AG08395 (cell line): ENCODE measurements at regions not wholly inside any gene's neighbourhood (a gene's known extent, or its start where the extent isn't known, plus 50 kb on each side); places are given as distances from the start of the nearest gene placed in this dataset.
A peak's percentile ranks its signal among the peaks of the same experiment; 100 is the strongest.

Source experiments
- DNase-seq: peaks from one replicate; pipeline ENCODE4 v3.0.0; 2012; ENCODE audit warnings: mixed read lengths, low spot score

- no peak for DNase-seq
These were observed 185.1 kb downstream of the CLIC5 start for GRCh38 chr6:45830441-45831139.

- DNase-seq: no peak
These were observed 185.8 kb downstream of the CLIC5 start for GRCh38 chr6:45829873-45830272.

- DNase-seq: no peak
These were observed 187.6 kb downstream of the CLIC5 start for GRCh38 chr6:45827952-45828530.

GRCh38 chr6:45822873-45823272 lies 192.8 kb downstream of the CLIC5 start:
- DNase-seq: no peak

DNA sequence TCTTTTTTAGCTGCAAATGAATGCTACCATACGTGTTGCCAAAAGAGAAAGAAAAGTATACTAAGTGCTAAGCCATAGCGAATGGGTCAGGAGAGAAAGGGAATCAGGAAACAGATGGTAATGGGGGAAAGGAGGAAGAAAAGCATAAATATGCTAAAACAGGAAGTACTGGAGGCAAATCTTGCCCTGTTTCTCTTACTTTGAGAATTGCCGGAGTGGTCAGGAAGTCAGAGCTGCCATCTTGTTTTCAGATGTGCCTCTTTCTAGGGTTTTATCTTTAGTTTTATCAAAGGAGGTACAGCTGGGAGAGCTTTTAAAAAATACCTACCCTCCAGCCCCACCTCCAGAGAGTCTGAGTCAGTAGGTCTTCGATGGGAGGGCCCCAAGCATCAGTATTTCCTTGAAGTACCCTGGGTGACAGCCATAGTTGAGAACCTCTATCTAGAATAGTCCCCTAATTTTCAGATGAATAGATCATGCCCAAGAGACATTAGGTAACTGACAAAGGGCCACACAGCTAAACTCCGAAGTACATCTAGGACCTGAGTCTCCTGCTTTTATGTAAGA lies 193.3 kb downstream of the CLIC5 start:
- no peak for DNase-seq

DNA sequence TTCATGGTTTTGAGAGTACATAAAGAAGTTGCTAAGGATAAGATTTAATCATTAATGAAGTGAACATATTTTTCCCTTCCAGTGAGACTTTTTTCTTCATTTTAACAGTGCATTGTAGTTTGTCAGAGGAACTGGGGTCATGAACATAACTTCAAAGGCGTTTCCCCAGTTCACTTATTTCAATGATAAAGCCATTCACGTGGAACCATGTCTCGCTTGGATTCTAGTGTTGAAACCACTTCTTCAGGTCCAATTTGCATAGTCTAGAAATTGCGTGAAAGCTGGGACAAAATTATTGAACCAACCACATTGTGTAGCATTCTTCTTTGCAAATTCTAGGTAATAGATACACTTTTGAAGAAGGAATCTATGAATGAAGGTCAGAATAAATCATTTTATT lies 197.0 kb downstream of the CLIC5 start:
- no peak for DNase-seq

DNA sequence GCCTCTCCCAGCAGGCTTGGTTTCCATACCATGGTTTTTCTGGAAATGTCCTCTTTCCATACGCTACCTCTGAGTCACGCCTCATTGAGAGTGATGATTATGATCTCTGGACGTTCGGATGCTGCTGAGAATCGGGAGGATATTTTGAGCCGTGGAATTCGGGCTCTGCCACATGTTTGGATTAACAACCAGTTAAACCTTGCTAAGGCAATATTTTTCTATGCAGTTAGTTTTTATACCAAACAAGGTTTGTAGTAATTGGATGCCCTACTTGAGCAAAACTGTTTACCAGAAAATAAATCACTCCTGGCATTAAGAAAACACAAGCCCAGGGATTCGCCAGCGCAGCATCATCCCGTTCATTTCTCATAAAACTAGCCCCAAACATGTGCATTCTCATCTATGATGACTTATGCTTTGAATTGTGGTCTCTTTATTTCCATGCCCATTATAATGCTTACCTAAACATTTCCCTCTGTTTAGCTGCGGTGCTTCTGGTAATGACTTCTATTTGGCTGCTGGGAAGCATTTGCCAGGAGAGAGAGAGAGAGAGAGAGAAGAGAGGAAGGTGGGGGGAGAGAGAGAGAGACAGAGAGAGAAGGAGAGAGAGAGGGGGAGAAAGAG lies 198.9 kb downstream of the CLIC5 start:
- no peak for DNase-seq

DNA sequence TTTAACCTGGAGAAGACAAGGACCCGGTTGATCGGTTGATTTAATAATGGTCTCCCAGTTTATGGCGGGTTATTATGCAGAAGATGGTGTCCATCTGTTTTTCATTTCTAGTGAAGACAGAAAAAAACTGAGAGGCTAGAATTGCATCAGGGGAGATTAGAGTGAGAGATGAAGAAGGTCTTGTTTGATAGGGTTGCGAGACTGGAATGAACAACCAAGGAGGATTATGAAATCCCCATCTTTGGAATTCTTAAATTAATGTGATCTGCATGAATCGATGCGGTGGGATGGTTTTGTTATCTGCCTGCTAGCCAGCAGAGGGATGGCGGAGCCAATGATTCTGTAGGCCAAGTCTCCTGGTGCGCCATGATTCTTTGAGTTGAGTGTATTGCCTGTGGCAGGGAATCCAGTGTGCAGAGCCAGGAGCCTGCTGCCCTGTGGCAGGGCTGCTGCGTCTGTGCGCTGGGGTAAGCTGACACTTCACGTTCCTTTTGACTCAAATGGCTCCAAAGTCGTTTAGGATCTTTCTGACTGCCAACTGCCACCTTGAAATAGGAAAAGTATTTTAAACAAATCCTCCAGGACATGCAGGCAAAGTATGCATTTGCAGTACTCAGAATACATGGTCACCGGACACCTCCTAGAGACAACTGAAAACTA lies 200.1 kb downstream of the CLIC5 start:
- no peak for DNase-seq

DNA sequence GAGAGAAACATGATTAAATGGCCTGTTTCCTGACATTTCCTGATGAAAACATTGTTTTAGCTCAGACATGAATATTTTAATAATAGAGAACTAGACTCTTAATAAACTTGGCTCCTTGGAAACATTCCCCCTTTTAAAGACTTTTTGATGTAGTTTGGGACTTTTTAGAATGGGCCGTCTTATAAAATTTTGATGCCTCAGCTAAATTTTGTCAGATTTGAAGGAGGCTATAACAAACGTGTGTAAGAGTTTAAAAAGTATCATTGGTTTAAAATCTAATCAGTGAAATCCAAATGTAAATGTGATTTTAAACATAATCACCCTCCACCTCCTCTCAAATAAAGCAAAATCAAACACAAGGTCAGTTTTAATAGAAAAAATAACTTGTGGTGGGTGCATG lies 200.9 kb downstream of the CLIC5 start:
- no peak for DNase-seq

GRCh38 chr6:45813943-45814342 lies 201.7 kb downstream of the CLIC5 start:
- DNase-seq: no peak

DNA sequence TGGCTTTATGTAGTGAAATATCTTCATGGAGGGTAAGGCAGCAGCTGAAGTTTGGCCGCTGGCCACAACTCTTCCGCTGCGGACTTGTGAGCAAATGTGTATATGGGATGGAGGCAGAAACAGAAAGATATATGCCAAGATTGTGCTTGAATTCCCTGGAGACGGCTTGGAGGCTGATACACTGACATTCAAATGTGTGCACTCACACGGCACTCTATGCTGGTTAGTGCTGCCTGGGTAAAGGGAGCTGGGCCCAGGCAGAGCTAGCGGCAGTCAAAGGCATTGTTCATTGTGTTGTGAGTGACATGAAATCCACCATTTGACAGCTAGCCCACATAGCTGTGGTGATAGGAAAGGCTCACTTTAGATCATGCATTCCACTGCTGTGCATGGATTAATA lies 202.7 kb downstream of the CLIC5 start:
- DNase-seq: no peak

DNA sequence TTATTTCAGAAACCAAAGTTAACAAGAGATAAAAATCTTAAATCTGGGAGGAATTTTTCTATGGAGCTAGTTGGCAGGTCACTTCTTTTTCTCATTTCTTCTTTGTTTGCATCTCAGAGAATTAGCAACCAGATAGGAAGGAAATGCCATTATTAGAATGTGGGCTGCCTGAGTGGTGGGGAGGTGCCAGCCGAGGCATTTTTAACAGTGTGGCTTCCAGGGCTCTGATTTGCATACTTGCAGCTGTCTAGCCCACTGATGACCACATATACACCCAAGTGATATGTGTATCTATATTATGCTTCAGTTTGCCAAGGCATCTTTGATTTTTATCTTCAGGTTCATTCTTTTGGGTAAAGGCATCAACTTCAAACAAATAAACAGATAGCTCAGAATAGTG lies 206.7 kb downstream of the CLIC5 start:
- DNase-seq: no peak

- no peak for DNase-seq
These were observed 207.5 kb downstream of the CLIC5 start for GRCh38 chr6:45808042-45808645.

GRCh38 chr6:45807311-45808041 lies 208.2 kb downstream of the CLIC5 start:
- DNase-seq: no peak

DNA sequence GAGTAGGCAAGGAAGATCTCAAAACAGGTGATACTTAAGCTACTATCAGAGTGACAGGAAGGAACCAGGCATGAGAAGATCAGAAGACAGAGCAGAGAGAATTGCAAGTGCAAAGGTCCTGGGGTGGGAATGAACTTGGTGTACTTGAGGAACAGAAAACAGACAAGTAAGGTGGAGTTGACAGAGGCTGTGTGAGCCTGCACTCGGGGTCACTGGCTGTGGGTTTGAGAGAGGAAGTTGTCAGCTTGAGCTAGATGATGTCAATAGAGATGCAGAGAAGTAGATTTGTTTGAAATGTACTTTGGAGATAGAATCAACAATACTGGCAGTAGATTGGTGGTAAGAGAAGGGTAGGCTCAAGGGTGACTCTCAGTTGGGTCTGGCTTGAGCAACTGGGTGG lies 209.5 kb downstream of the CLIC5 start:
- DNase-seq: no peak

- no peak for DNase-seq
These were observed 212.6 kb downstream of the CLIC5 start for GRCh38 chr6:45803071-45803470.

DNA sequence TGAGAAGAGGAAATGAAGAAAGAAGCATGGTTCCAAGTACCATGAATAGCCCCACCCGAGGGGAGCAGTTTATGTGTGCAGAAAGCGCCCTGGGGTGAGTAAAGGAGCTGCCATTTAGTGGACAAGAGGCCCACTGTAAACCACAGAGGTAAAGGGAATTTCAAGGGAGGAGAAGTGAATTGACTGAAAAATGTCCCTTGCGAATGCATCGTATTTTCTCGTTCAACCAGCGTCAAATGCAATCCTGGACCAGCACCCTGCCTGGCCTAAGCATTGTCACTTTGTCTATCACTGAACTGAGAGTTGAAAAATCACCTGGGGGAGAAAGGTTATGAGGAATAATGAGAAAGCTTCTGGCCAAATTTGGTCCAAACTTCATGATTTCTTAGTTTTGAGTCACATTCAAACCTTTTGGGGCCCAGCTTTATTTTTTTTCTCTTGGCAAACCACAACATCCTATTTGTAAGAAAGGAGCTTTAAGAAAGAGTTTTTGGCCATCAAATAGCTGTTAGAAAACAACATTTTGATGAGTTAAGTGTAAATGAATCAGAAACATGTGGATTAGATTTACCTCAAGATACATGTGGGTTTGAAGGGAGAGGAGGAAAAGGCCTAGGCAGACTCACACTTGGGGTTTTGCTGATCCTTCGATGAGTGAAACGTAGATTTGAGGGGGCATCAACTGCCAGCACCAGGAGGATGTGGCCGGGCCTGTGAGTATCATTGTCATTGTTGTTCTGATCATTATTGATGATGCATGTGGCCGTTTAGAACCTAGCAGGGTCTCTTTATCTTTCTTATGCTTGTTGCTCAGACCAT lies 214.0 kb downstream of the CLIC5 start:
- peak; percentile 27 for DNase-seq

- DNase-seq: no peak
These were observed 214.7 kb downstream of the CLIC5 start for GRCh38 chr6:45800911-45801310.

DNA sequence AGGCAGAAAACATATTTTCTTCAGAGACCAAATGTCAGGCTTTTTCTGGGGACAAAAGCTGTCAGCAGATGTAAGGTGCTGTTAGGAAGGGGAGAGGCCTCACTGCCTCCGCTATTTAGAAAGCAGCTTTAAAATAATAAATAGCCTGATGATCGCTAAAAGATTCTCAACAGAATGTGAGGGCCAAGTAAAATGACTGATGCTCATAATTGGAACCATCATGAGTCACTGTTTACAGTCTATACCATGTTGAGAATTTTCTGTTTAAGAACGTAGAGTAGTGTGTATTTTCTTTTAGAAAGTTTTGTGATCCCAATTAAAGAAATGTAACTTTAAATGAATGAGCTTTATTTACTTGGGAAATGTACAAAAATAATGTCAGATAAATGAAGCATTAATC lies 220.0 kb downstream of the CLIC5 start:
- no peak for DNase-seq

DNA sequence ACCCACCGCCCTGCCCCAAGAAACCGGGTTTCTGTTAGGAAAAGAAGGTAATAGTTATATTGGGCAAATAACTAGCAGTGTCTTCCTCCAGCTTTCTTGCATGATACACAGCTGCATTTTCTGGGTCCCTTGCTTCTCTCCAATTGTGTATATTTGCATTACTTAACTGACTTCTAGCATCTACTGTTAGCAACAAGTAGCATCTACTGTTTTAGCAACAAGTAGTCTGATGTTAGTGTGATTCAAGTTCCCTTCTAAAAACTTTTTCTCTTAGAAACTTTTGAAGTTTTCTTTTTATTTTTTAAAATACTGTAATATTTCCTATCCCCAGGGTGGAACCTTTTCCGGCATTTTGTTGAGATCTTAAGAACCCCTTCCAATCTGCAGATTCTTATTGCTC lies 221.2 kb downstream of the CLIC5 start:
- DNase-seq: no peak
